CD1c-positive myeloid dendritic cell (primary cell): ENCODE measurements at regions not wholly inside any gene's neighbourhood (a gene's known extent, or its start where the extent isn't known, plus 50 kb on each side); places are given as distances from the start of the nearest gene placed in this dataset.

ENCODE experiments used
- DNase-seq: peaks from one replicate; pipeline ENCODE4 v3.0.0-alpha.2; 2016; ENCODE audit errors: extremely low spot score

- no peak for DNase-seq
Measured at GRCh38 chr12:17809206-17809605, 280.8 kb downstream of the RERGL start.

- DNase-seq = no peak
Measured at GRCh38 chr12:17802657-17803641, 287.0 kb downstream of the RERGL start.

- no peak for DNase-seq
Measured at GRCh38 chr12:17793854-17794253, 296.1 kb downstream of the RERGL start.

- DNase-seq = no peak
Measured at GRCh38 chr12:17778242-17778641, 311.8 kb downstream of the RERGL start.

GRCh38 chr12:17763366-17763765 lies 326.6 kb downstream of the RERGL start:
- DNase-seq = no peak

- DNase-seq = no peak
Measured at GRCh38 chr12:17759982-17760381, 330.0 kb downstream of the RERGL start.
